ENCODE measurements at regions not wholly inside any gene's neighbourhood (a gene's known extent, or its start where the extent isn't known, plus 50 kb on each side); places are given as distances from the start of the nearest gene placed in this dataset.

DNA sequence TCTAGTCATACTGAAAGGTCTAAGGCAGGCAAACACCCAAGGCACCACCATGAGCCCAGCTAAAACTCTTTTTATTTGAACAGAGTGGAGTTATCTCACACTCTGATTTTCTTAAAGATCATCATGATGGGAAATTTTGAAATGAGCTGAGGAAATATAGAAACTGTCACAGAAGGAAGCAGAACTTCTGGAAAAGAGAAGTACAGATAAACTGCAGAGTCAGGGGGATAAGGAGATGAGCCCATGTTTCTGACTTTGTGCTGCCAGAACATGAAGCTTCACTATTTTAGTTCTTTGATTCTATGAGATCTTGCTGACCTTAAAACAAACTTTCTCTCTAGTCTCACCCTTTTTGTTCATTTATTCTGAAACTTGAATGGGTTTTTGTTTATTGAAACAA is 406.5 kb upstream of the EDIL3 start:
- TF ChIP-seq, protein P1, sequence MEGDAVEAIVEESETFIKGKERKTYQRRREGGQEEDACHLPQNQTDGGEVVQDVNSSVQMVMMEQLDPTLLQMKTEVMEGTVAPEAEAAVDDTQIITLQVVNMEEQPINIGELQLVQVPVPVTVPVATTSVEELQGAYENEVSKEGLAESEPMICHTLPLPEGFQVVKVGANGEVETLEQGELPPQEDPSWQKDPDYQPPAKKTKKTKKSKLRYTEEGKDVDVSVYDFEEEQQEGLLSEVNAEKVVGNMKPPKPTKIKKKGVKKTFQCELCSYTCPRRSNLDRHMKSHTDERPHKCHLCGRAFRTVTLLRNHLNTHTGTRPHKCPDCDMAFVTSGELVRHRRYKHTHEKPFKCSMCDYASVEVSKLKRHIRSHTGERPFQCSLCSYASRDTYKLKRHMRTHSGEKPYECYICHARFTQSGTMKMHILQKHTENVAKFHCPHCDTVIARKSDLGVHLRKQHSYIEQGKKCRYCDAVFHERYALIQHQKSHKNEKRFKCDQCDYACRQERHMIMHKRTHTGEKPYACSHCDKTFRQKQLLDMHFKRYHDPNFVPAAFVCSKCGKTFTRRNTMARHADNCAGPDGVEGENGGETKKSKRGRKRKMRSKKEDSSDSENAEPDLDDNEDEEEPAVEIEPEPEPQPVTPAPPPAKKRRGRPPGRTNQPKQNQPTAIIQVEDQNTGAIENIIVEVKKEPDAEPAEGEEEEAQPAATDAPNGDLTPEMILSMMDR (IDR thresholded peaks at IDR 0.05; ENCODE audit: low read depth, low read length, missing input control) = no peak
- no peak for TF ChIP-seq RAD21 (IDR thresholded peaks at IDR 0.05)
- TF ChIP-seq, protein P2, sequence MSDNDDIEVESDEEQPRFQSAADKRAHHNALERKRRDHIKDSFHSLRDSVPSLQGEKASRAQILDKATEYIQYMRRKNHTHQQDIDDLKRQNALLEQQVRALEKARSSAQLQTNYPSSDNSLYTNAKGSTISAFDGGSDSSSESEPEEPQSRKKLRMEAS (IDR thresholded peaks at IDR 0.05) = no peak

Measured in liver (tissue), 3 donors.